CD1c-positive myeloid dendritic cell (primary cell): ENCODE measurements at regions not wholly inside any gene's neighbourhood (a gene's known extent, or its start where the extent isn't known, plus 50 kb on each side); places are given as distances from the start of the nearest gene placed in this dataset.

ENCODE experiments used
- DNase-seq: peaks from one replicate; pipeline ENCODE4 v3.0.0-alpha.2; 2016; ENCODE audit errors: extremely low spot score

DNA sequence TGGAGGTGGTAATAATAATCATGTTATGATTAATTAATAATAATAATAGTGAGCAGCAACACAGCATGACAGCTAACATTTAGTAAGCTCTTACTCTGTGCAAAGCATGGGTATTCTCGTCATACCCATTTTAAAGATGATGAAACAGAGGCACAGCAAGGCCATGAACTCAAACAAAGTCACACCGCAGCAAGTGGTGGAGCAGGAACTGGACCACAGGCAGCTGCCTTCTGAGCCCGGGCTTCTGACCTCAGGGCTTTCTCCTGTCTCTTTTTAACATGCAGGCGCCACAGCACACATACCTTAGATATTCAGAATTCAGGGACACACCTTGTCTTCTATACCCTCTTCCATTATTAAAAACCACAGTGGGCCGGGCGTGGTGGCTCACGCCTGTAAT, 50.7 kb upstream of the SPATA12 start:
- no peak for DNase-seq

DNA sequence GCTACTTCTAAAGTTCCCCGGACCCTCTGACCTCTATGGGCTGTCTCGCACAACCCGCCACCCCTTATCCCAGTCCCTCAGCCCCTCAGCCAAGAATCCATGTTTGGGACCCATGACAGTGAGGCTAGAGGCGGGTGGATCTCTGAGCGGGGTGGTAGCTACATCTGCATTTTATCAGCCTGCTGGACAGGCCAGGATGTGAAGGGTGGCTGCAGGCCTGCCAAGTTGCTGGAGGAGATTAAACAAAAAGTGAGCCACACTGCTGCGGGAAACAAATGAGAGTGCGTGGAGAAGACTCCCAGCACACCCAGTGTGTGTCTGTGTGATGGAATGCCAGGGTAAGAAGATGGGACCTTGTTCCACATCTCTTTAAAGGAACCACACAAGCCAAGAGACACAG, 51.1 kb upstream of the SPATA12 start:
- DNase-seq, result no peak

DNA sequence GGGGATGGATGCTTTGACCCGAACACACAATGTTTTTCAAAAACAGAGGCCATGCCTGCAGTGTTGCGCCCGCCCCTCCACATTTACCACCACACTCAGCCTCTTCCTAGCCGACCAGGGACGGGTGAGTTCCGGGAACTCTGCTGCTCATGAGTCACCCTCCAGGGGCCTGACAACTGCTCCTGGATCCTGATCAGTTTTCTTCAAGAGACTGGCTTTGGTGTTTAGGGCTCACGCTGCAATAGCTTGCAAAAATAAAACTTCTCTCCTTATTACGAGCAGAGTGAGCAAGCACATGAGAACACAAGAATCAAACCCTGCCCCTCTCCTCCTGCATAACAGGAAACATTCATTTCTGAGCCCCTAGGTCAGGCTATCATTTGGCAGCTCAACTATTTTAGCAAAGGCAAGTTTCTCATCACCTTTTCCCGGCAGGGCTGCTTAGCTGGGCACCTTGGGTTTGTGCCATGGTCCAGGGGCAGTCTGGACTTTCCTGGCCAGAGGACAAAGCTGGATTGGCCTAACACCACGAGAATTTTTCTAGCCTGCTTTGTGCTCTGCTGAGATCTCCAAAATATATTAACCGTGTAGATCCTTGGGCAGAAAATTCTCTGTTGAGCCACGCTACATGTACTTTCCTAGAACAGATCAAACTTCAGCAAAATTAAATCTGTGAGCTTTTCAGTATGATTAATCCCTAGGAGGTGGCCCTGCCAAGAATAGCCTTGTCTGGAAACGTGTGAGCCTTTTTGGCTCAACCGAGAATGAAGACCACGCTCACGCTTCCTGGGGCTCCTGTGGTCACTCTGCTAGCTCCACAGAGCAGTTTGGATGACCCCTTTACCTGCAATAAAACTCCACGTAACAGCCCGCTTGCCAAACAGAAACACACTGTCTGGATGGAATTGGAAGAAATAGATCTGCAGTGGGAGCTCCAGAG, 52.7 kb upstream of the SPATA12 start:
- peak; percentile 21 for DNase-seq

DNA sequence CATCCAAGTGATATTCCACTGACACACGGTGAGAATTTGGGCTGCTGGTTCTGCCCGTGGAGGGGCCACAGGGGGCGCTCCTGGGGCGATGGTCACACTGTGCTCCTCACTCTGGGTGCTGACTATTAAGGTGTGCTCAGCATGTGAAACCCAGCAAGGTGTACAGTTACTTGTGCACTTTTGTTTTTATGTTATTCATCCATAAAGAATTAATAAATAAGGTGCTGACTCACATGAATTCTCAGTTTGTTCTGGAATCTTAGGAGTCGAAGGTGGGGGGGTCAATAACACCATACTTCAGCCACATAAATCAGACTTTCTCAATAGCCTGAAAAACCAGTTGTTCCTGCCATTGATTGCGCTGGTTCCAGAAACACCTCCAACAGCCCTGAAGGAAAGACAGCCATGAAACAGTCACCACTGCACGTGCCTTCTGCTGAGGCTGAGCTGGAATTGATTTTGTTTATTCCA, 53.5 kb upstream of the SPATA12 start:
- DNase-seq, result no peak

DNA sequence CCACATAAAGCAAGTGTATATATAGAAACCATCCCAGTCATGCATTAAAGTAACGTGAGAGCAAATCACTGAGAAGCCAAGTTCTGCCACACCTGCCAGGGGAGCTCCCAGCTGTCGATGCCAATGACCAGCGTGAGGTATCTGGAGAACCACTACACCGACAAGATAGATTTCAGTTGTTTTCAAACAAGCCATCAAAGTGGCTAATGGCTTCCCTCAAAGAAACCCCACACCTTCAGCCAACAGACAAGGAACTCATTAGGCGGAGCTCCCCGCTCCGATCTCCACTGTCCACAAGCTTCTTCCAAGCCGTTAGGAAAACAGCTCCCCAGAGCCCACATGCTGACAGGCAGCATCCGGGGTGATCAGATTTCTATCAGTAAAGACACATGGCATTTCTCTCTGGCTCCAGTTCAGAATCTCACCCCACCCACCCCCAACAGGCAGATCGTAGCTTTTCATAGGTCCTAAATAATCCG, 54.2 kb upstream of the SPATA12 start:
- no peak for DNase-seq

DNA sequence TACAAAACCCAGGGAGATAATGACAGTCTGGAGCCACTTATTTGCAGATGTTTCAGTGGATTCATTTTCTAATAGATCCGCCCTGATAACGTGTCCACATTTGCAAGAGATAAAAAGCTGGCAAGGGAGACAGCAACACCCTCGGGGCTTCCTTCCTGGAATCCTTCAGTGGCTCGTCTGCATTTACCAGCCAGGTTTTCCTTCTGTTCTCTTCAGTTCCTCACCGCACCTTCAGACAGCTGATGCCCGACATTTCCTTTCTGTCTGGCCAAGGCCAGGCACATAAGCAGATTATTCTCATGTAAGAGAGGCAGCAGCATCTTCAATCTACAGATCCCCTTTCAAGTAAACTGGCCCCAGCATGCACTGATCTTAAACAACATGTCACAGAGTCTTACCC, 56.2 kb upstream of the SPATA12 start:
- DNase-seq, result no peak

DNA sequence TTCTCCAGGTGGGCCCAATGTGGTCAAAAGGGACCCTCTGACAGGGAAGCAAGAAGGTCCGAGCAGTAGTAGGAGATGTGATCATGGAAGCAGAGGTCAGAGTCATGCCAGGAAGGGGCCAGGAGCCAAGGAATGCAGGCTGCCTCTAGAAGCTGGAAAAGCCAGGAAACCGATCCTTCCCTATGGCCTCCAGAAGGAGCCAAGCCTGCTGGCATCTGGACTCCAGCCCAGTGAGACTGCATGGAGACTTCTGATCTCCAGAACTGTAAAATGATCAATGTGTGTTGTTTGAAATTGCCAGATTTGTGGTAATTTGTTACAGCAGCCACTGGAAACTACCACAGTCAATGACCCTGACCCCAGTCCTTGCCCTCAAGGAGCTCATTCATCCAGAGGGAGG, 56.8 kb upstream of the SPATA12 start:
- no peak for DNase-seq

DNA sequence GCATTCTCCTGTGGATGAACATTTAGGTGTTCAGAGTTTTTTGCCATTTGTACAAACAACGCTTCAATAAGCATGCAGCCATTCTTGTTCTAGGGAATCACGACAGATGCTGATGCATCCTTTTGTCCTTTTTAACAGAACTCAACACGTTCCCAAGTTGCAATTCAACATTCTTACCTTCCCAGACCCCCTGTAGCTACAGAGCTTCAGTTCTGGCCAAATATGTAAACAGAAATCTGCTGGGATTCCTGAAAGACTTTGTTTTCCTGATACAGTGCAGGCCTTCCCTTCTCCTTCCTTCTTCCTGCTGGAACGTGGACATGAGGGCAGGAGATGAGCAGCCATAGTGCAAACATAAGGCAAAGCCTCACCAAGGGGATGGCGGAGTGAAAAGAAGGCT, 59.1 kb upstream of the SPATA12 start:
- no peak for DNase-seq

DNA sequence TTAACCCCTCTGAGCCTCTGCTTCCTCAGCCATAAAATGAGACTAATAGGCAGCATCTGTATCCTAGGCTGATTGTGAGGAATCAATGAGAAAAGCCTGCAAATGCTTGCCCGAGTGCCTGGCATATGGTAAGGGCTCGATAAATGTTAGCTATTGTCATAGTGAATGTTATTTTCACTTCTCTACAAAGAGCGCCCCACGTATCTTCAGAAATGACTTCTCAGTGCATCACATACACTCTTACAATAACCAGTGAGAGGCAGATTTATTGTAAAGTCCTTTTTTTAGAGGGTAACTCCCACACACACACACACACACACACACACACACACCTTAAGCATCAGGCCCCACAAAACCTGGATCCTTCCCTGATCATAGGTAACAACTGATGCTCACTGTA, 60.5 kb upstream of the SPATA12 start:
- no peak for DNase-seq

DNA sequence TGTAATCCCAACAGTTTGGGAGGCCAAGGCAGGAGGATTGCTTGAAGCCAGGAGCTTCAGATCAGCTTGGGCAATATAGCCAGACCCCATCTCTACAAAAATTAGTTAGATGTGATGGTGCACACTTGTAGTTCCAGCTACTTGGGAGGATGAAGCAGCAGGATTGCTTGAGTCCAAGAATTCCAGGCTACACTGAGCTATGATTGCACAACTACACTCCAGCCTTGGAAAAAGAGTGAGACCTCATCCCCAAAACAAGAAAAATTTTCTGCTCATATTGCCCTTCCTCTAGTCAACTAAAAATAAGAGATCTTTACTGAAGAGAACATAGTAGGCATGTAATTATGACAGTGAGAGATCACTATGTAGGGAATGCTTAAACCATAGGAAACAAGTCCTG, 60.9 kb upstream of the SPATA12 start:
- no peak for DNase-seq

DNA sequence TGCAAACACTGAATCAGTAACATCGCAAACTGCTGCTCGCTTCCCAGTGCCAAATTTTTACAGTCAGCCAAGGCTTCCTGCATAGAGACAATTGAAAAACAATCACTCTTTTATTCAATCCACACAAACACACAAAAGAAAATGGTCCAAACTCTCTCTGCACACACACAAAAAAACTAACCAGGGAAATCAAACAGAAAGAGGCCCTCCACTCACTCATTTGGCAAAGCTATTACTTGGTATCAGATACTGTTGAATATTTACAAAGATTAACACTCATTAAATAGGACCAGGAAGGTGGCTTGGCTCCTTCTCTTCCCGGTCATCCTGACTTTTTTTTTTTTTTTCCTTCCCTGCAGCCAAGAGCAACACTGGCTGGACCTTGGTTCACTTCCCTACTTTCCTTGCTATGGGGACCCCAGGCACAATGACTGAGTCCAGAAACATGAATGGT, 62.4 kb upstream of the SPATA12 start:
- DNase-seq, result no peak

DNA sequence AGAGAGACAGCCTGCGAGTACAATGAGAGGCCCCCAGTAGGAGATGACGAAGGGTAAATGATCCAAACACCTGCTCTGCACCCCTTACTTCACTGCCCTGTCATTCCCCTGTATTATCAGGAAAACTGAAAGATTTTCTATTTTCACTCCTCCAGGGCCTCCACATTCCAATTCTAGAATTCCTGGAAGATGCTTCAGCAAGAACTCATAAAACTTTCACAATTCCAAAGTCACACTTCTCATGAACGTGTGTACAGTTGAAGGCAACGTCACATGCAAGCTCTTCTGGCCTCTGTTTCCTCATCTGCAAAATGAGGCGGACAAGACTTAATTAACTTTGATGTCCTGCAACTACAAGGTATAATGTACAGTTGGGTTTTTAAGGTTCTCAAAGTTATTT, 62.8 kb upstream of the SPATA12 start:
- DNase-seq, result no peak

DNA sequence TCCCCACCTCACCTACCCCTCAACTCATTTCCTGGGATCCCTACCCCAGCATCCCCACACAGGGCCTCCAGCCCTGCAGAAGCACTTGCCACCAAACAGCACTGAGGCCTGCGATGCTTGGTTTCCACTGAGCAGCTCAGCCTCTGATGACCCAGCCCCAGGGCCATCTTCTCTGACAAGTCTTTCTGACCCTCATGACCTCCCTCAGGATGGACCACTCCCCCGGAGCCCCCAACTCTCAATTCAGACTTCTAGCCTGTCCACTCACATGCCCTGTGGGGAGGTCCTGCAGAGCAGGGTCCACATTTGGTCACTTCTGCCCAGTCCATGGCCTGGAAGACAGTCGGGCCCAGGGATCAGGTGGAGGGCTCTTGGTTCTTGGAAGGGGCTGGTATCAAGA, 63.4 kb upstream of the SPATA12 start:
- DNase-seq, result no peak

DNA sequence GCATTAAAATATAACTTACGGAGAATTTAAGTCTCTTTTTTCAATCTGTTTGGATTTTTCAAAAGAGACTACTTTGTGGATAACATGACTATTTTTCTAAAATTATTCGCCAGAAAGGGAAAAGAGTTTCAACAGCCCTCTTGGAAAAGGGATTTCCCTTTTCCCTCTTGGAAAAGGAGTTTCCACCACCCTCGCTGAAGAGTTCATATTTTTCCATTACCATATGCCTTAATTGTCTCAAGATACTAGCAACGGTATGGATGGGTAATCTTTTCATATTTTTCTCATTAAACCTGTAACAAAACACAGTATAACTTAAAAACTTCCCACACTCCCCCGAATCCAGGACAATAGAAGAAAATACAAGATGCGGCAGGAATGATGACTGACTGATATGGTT, 66.1 kb upstream of the SPATA12 start:
- DNase-seq, result no peak

DNA sequence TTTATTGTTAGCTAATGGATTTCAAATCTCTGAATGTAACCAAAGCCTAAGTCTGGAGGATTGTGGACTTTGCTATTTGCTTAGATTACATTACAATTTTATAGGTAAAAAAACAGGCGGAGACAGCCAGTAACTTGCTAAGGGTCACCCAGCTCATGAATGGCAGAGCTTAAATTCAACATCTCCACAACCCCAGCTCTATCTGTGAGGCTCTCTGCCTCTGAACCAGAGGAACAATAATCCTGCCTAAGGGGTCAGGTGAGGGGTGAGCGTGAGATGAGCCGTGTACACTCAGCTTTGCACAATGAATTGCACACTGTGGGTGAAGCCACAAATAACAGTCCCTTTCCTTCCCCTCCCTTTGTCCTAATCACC, 69.8 kb upstream of the SPATA12 start:
- no peak for DNase-seq

DNA sequence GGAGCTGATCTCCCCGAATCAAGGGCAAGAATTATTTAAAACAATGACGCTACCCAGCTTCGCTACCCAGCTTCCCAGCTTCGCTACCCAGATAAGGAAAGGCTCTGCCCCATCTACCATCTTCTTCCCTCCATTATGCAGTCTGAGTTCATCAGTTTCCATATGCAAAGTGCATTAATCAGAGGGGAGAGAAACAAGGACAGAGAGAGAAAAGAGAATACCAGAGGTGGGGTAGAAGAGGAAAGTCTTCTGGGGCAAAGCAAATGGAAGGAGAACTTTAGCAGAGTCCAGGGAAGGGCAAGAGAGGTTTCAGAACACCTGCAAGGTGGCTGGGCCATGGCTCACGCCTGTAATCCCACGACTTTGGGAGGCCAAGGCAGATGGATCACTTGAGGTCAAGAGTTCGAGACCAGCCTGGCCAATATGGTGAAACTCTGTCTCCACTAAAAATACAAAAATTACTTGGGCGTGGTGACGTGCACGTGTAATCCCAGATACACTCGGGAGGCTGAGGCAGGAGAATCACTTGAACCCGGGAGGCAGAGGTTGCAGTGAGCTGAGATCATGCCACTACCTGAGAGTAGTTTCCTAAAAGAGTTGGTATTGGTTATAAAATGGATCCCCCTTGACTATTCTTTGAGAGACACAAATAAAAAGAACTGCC, 70.4 kb upstream of the SPATA12 start:
- no peak for DNase-seq

DNA sequence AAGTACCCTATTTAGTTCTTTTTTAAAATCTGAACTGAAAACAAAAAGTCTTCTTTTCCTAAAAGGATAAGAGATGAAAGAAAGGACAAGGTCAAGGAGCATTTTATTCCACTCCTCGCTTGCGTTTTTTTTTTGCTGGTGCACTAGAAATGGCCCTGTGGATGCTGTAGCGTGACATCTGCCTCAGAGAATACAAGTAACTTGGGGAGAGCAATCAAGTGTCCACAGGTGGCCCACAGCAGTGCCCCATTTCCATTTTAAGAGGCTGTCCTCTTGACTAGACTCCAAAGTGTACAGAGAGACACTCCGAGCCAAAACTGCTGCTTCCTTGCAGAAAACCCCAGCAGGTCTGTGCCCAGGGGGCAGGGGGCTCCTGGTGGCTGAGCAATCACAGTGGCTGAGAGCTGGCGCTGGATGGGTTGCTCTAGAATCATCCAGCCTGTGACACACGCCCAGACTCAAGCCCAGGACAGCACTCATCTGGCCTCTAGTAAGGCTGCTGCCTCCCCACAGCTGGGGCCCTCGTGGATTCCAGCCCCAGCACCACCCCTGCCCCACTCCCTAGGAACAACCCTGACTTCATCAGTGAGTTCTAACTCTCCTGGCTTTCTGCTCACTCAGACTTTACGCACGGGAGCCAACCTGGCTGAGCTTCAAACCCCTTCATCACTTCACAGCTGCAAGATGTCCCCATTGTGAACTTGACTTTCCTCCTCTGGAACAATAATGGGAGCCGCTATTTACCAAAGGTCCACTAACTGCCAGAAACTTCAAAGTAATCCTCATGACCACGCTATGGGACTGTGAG, 71.1 kb upstream of the SPATA12 start:
- no peak for DNase-seq

DNA sequence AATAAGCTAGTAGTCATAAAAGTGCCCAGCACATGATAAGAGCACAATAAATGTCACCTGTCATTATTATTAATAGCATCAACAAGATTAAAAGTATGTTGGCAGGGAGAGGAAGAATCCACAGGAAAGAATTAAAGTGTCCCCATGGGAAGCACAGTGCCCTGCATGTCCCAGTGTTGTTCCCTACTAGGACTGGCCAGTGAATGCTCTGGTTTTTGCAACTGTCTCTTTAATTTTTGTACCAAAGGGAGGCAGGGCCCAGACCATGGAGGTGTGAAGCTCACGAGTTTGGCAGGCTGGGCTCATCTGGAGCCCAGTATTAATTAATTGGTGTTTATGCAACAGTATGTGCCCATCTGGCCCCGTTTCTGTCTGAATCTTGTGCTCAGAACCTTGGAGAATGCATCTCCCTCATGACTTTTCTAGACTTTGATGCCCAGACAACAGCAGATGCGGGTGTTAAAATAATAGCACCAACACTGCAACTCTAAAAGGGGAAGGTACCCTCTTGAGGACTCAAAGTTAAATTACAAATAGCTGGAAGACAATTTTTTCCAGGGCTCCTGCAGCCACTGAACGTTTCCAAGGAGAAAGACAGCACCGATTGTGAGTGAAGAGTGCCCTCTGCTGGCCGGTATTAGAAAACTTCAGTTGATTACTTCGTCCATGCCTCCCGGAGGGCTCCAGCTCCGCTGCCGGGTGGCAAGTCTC, 71.9 kb upstream of the SPATA12 start:
- DNase-seq, result peak; percentile 83

DNA sequence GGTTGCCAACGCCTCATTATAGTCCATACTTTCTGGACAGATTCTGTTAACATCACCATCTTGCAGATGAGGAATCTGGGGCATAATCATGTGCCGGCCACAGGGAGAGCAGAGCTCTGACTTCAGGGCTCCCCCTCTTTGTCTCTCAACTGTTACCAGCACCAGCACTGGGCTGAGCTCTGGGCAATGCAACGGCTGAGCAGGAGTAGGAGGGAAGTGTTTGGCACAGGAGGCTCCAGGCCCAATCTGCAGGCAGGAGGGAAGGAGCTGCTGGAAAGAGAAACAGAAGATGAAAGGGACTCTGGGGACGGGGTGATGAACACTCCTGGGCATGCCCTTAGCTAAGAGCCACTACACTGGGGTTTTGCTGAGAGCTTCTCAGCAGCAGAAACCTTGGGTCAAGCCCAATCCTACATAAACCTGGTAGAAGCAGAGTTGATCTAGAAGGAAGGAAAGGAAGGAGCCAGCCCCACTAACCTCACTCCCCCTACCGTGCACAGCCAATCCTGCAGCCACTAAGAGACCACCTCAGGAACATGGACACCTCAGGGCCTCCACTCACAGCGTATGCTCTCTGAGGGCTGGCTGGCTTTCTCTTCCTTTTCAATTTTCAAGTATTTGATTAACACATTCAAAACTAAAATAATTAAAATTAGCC, 73.1 kb upstream of the SPATA12 start:
- DNase-seq, result no peak

DNA sequence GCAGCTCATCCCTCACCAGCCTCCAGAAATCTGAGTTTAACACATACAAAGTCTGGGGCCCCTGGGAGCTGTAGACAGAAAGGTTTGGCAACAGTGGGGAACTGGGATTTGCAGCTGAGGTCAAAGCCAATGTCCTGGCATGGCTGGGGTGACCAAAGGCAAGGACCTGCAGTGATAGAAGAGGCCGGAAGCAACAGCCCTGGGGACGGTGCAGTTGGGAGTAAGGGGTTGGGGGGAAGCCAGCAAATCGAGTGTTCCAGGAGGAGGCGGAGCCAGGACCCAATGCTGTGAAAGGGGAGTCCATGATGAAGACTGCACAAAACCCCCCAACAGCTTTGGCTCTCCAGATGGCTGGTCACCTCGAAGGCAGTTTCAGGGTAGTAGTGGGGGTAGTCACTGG, 74.1 kb upstream of the SPATA12 start:
- DNase-seq, result no peak

DNA sequence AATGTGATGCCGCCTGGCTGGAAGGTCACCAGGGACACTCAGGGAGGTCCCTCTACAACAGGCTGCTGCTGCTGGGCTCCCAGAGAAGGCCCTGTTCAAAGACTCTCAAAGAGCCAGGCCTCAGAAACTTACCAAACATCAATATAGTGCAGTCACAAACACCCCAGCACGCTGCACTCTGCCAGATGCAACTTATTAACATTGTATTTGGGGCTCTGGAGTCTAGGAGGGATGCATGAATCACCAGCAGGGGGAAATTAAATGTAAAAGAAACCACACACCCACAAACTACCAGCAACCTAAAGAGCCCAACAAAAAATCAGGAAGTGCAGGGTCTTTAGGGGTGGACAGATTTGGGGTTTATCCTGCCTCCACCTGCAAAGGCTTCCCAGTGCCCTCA, 74.6 kb upstream of the SPATA12 start:
- DNase-seq, result peak; percentile 40
